ENCODE measurements at regions not wholly inside any gene's neighbourhood (a gene's known extent, or its start where the extent isn't known, plus 50 kb on each side); places are given as distances from the start of the nearest gene placed in this dataset.

DNA sequence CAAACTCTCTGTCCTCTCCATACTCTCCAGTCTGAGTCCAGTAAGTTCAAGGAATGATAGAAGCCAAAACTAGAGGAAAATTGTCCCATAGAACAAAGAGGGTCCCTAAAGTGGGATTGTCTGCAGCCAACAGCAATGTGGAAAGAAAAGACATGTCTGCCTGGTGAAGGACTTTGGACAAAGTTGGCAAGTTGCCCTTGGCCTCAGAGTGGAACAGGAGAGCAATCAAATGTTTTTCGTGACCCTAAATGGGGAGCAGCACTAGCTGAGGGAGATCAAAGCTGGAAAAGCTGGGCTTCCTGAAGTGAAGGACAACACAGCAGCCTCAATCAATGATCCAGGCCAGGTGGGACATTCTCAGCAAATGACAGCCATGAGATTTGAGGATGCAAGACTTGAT is 183.5 kb downstream of the CHD9NB start:
- Histone ChIP-seq H2AFZ (ENCODE audit: control insufficient read depth, low read length) (no peak overlapping the region), H3K9ac (ENCODE audit: control insufficient read depth, extremely low read depth, insufficient read depth, low read length) (no peak overlapping the region), H3K27me3 (ENCODE audit: control insufficient read depth, extremely low read depth, insufficient read depth, low read length) (no peaks in the 10 kb centered on the region), H3K79me2 (ENCODE audit: control insufficient read depth, insufficient read depth, low read length) (no peaks in the 10 kb centered on the region), H3K27ac (ENCODE audit: control insufficient read depth, insufficient read depth, low read length) (no peak overlapping the region), H4K20me1 (ENCODE audit: control insufficient read depth, extremely low read depth, insufficient read depth, low read length) (no peaks in the 10 kb centered on the region), H3K9me1 (ENCODE audit: control insufficient read depth, extremely low read depth, insufficient read depth, low read length) (no peaks in the 10 kb centered on the region), H3K9me3 (ENCODE audit: control insufficient read depth, low read depth, low read length) (no peaks in the 10 kb centered on the region), H3K4me2 (ENCODE audit: control insufficient read depth, extremely low read depth, insufficient read depth, low read depth, low read length) (no peak overlapping the region), H3K4me3 (ENCODE audit: control insufficient read depth in 2 of 3, extremely low read depth in 1 of 3, insufficient read depth in 2 of 3, low read depth in 1 of 3, low read length in 3 of 3) (no peak overlapping the region), H3K36me3 (ENCODE audit: control insufficient read depth in 2 of 2, extremely low read depth in 1 of 2, insufficient read depth in 2 of 2, low read length in 2 of 2) (no peaks in the 10 kb centered on the region), H3K4me1 (ENCODE audit: control insufficient read depth, extremely low read depth, insufficient read depth, low read length) (no peaks in the 10 kb centered on the region)
- DNase-seq (ENCODE audit: low read depth, low spot score): no peak
- dilution Hi-C loops (cut with MboI; ENCODE audit: extremely low pct_ligation_motif_present, low sequenced_read_pairs): no loop called here
- TF ChIP-seq EZH2 (IDR thresholded peaks at IDR 0.05; ENCODE audit: low read length): no peak
- TF ChIP-seq, protein P1, sequence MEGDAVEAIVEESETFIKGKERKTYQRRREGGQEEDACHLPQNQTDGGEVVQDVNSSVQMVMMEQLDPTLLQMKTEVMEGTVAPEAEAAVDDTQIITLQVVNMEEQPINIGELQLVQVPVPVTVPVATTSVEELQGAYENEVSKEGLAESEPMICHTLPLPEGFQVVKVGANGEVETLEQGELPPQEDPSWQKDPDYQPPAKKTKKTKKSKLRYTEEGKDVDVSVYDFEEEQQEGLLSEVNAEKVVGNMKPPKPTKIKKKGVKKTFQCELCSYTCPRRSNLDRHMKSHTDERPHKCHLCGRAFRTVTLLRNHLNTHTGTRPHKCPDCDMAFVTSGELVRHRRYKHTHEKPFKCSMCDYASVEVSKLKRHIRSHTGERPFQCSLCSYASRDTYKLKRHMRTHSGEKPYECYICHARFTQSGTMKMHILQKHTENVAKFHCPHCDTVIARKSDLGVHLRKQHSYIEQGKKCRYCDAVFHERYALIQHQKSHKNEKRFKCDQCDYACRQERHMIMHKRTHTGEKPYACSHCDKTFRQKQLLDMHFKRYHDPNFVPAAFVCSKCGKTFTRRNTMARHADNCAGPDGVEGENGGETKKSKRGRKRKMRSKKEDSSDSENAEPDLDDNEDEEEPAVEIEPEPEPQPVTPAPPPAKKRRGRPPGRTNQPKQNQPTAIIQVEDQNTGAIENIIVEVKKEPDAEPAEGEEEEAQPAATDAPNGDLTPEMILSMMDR (optimal IDR thresholded peaks at IDR 0.05 in 1 of 3, IDR thresholded peaks at IDR 0.05 in 1 of 3, conservative IDR thresholded peaks at IDR 0.05 in 1 of 3; ENCODE audit: extremely low read depth in 1 of 3, insufficient read depth in 2 of 3, low read length in 3 of 3): no peak
- FAIRE-seq: no peak

DNA sequence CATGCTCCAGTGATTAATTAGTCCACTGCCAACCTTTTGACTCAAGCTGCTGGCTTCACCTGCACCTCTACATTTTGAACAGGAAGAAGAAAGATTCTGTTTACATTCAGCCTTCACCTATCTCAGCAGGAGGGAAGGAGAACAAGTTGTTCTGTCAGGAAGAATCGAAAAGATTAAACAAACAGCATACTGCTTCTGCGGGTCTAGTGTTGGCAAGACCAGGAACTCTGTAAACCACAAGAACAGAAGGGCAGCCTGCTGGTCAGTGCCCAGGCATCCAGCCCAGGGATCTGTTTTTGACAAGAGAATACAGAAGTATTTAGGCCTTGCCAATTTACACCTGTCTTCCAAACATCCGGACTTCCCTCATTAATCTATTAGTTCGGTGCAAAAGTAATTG is 189.7 kb downstream of the CHD9NB start:
- Histone ChIP-seq H3K9ac (ENCODE audit: control insufficient read depth, extremely low read depth, insufficient read depth, low read length) (no peak overlapping the region), H3K27ac (ENCODE audit: control insufficient read depth, insufficient read depth, low read length) (no peak overlapping the region), H3K4me3 (ENCODE audit: control insufficient read depth in 2 of 3, extremely low read depth in 1 of 3, insufficient read depth in 2 of 3, low read depth in 1 of 3, low read length in 3 of 3) (no peak overlapping the region), H3K27me3 (ENCODE audit: control insufficient read depth, extremely low read depth, insufficient read depth, low read length) (no peaks in the 10 kb centered on the region), H3K9me1 (ENCODE audit: control insufficient read depth, extremely low read depth, insufficient read depth, low read length) (no peaks in the 10 kb centered on the region), H3K79me2 (ENCODE audit: control insufficient read depth, insufficient read depth, low read length) (no peaks in the 10 kb centered on the region), H2AFZ (ENCODE audit: control insufficient read depth, low read length) (no peak overlapping the region), H3K36me3 (ENCODE audit: control insufficient read depth in 2 of 2, extremely low read depth in 1 of 2, insufficient read depth in 2 of 2, low read length in 2 of 2) (no peaks in the 10 kb centered on the region), H4K20me1 (ENCODE audit: control insufficient read depth, extremely low read depth, insufficient read depth, low read length) (no peaks in the 10 kb centered on the region), H3K9me3 (ENCODE audit: control insufficient read depth, low read depth, low read length) (no peaks in the 10 kb centered on the region), H3K4me2 (ENCODE audit: control insufficient read depth, extremely low read depth, insufficient read depth, low read depth, low read length) (no peak overlapping the region), H3K4me1 (ENCODE audit: control insufficient read depth, extremely low read depth, insufficient read depth, low read length) (no peaks in the 10 kb centered on the region)
- FAIRE-seq (no peak), DNase-seq (ENCODE audit: low read depth, low spot score) (no peak)
- dilution Hi-C loops (cut with MboI; ENCODE audit: extremely low pct_ligation_motif_present, low sequenced_read_pairs): no loop called here
- TF ChIP-seq EZH2 (IDR thresholded peaks at IDR 0.05; ENCODE audit: low read length): no peak
- TF ChIP-seq, protein P1 (optimal IDR thresholded peaks at IDR 0.05 in 1 of 3, IDR thresholded peaks at IDR 0.05 in 1 of 3, conservative IDR thresholded peaks at IDR 0.05 in 1 of 3; ENCODE audit: extremely low read depth in 1 of 3, insufficient read depth in 2 of 3, low read length in 3 of 3): no peak

All from keratinocyte (primary cell).